IPS-11a (cell line): ENCODE measurements at regions not wholly inside any gene's neighbourhood (a gene's known extent, or its start where the extent isn't known, plus 50 kb on each side); places are given as distances from the start of the nearest gene placed in this dataset.

Experiments used
- H3K4me3 ChIP-seq: one replicate; pipeline ENCODE4 v1.5.1; 2013; ENCODE audit warnings: low read depth, low read length, control low read depth

DNA sequence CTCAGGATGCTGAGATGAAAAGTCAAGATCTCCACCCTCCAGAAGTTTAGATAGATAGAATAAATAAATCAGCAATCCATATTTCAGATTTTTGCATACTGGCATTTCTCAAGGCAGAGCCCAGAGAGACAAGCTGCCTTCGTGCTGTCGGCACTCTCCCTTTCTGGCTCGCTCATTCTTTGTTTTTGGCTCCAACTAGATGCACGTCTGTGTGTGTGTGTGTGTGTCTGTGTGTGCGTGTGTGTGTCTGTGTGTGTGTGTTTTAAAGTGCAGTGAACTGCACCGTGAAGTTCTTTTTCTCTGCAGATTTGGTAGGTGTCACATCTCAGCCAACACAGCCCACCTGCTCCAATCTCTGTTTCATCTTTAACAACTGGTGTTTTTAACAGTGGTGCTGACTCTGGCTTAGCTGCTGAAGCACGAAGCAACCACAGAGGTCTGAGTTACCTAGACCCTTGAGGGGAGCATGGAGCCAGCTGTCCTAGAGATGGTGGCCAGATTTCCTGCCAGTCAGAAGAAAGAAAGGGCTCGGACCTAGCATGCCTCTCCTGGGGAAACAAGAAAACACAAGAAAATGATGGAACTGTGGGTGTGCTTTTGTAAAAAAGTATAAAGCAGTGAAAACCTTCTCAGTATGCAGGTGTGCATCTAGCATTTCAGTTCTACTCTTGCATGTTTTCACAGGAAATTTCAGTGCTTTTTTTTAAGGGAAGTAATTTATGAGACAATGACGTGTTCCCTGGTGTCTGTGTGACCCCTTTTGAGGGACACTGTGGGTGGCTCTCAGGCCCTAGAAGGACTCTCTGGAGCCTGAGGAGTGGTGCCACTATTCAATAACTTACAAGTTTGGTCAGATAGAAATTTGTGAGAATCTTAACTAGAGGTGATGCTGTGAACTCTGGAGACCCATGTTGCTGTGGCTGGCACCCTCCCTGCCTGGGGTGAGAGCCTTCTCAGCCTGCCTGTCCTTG is 364.3 kb downstream of the RNF144A start:
- H3K4me3 ChIP-seq: no peak overlapping the region

GRCh38 chr2:7286120-7286519 is 368.9 kb downstream of the RNF144A start:
- no peak overlapping the region for H3K4me3 ChIP-seq

- H3K4me3 ChIP-seq: no peak overlapping the region
Observed at GRCh38 chr2:7288484-7288883, 371.3 kb downstream of the RNF144A start.

DNA sequence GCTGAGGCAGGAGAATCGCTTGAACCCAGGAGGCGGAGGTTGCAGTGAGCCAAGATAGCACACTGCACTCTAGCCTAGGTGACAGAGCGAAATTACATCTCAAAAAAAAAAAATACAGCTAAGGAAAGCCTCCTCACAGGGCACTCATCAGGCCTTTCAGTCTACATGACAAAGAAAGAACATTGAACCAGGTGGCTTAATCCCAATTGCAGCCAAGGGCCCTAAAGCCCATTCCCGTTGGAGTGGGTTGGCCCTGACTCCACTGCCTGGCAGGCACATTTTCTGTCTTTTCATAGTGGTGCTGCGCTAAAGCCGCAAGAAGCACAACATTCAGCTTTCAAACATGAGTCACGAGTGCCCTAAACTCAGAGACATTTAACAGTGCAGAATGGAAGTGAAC is 372.5 kb downstream of the RNF144A start:
- H3K4me3 ChIP-seq: no peak overlapping the region

DNA sequence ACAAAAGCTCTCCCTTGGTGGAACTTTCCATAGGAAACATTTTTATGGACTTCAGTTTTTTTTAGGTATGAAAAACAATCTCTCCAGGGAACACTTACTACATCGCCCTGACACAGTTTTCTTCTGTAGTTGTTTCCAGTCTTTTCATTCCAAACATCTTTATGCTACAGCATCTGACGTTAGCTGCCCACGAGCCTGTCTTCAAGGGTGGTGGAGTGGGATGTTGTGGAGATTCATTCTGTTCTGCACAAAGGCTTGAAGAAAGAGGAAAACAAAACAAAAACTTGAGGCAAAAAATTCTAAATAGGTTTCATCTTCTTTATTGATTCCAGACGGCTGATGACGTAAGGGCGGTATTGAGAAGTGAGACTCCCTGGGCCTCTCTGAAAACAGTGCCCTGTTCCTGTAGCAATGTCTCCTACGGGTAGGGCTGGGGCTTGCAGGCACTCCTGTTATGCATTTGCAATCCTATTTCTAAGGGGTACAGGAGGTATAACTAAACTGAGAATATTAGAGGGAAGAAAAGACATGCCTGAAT is 375.0 kb downstream of the RNF144A start:
- no peak overlapping the region for H3K4me3 ChIP-seq

DNA sequence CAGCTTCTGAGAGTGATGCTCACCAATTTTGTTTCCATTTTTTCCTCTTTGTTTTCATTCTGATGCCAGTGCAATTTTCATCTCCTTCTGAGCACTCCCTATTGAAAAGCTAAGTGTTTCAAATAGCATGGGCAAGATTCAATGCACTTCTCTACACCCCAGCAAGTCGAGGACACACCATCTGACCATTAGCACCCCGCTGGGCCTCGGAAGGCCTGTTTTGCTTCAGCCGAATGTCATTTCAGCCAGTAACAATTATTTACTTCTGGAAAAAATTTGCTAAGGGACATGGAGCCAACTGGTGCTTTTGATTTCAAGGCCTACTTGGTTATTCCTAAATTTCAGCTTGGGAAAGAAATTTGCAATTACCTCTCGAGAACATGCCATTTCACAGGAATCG is 392.4 kb downstream of the RNF144A start:
- H3K4me3 ChIP-seq: no peak overlapping the region

- H3K4me3 ChIP-seq: no peak overlapping the region
Observed at GRCh38 chr2:7324706-7325105, 407.5 kb downstream of the RNF144A start.

- no peak overlapping the region for H3K4me3 ChIP-seq
Observed at GRCh38 chr2:7325186-7325585, 408.0 kb downstream of the RNF144A start.

- no peak overlapping the region for H3K4me3 ChIP-seq
Observed at GRCh38 chr2:7329465-7329864, 412.3 kb downstream of the RNF144A start.

- no peak overlapping the region for H3K4me3 ChIP-seq
Observed at GRCh38 chr2:7333189-7333765, 416.1 kb downstream of the RNF144A start.

GRCh38 chr2:7333960-7334493 is 416.8 kb downstream of the RNF144A start:
- H3K4me3 ChIP-seq: no peak overlapping the region

- H3K4me3 ChIP-seq: no peak overlapping the region
Observed at GRCh38 chr2:7338961-7339360, 421.7 kb downstream of the RNF144A start.

- H3K4me3 ChIP-seq: no peak overlapping the region
Observed at GRCh38 chr2:7346336-7346735, 429.1 kb downstream of the RNF144A start.

- H3K4me3 ChIP-seq: no peak overlapping the region
Observed at GRCh38 chr2:7348761-7349160, 431.5 kb downstream of the RNF144A start.

DNA sequence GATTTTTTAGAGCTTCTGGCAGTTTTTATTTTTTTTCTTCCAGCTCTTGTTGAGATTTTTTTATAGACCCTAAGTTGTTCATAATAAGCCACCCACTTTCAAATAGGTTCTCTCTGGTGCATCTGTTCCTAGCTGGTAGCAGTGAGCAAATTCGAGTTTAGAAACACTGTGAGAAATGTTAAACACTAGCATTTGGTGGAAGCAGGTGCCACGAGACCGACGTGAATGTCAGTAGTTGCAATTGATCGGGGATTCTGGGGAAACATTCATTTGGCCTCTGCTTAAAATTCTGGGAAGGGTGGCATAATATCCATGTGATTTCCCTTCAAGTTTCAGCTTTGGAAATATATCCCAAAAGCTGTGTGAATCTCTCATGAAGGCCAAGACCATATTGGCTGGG is 435.0 kb downstream of the RNF144A start:
- no peak overlapping the region for H3K4me3 ChIP-seq

- no peak overlapping the region for H3K4me3 ChIP-seq
Observed at GRCh38 chr2:7353571-7353970, 436.4 kb downstream of the RNF144A start.

- no peak overlapping the region for H3K4me3 ChIP-seq
Observed at GRCh38 chr2:7355781-7356180, 438.6 kb downstream of the RNF144A start.

GRCh38 chr2:7356909-7357584 is 439.8 kb downstream of the RNF144A start:
- H3K4me3 ChIP-seq: no peak overlapping the region

GRCh38 chr2:7357993-7358392 is 440.8 kb downstream of the RNF144A start:
- no peak overlapping the region for H3K4me3 ChIP-seq

GRCh38 chr2:7358865-7359447 is 441.7 kb downstream of the RNF144A start:
- no peak overlapping the region for H3K4me3 ChIP-seq

DNA sequence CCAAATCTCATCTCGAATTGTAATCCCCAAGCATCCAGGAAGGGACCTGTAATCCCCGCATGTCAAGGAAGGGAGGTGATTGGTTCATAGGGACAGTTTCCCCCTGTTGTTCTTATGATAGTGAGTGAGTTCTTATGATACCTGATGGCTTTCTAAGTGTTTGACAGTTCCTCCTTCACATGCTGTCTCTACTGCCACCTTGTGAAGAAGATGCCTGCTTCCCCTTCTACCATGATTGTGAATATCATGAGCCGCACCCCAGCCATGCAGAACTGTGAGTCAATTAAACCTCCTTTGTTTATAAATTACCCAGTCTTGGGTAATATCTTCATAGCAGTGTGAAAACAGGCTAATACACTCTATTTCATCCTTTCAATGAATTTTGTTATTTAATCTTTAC is 446.7 kb downstream of the RNF144A start:
- H3K4me3 ChIP-seq: no peak overlapping the region
